WTC11 (cell line): ENCODE measurements at regions not wholly inside any gene's neighbourhood (a gene's known extent, or its start where the extent isn't known, plus 50 kb on each side); places are given as distances from the start of the nearest gene placed in this dataset.

ENCODE experiments used
- ATAC-seq: fragments of 200-7000 bp; cut with Tn5 transposase; 2 replicates; pipeline ENCODE4 v1.10.0; 2021; ENCODE audit warnings: mild to moderate bottlenecking, moderate library complexity
- CTCF ChIA-PET: fragments of 300-600 bp; sonication (Branson Sonifier 250); formaldehyde crosslinking; loops from one replicate; lab custom pipeline; 2021; ENCODE audit warnings: antibody characterized with exemption; lab: Charles Lee
- POLR2A ChIA-PET: fragments of 350-600 bp; sonication (Branson Sonifier 250); formaldehyde crosslinking; loops from one replicate; lab custom pipeline; 2021; ENCODE audit warnings: antibody characterized with exemption; lab: Charles Lee
- DNase-seq: peaks from one replicate; pipeline ENCODE4 v3.0.0; 2021; ENCODE audit warnings: low spot score
- H3K27ac Mint-ChIP-seq: 2 replicates; pipeline ENCODE4 v1.8.0; 2021; ENCODE audit warnings: mixed read lengths
- H3K27me3 Mint-ChIP-seq: 2 replicates; pipeline ENCODE4 v1.8.0; 2021; ENCODE audit warnings: low read depth, mild to moderate bottlenecking, moderate library complexity, mixed read lengths
- H3K36me3 Mint-ChIP-seq: 2 replicates; pipeline ENCODE4 v1.8.0; 2021; ENCODE audit warnings: mixed read lengths
- H3K4me1 Mint-ChIP-seq: 2 replicates; pipeline ENCODE4 v1.8.0; 2022; ENCODE audit warnings: mixed read lengths
- H3K4me3 Mint-ChIP-seq: 2 replicates; pipeline ENCODE4 v1.8.0; 2021; ENCODE audit warnings: mild to moderate bottlenecking, moderate library complexity, mixed read lengths
- H3K9me3 Mint-ChIP-seq: 2 replicates; pipeline ENCODE4 v1.8.0; 2021; ENCODE audit warnings: mixed read lengths
- AR ChIP-seq: fragments of 250-450 bp; sonication (Bioruptor Pico); IDR thresholded peaks from 2 replicates; pipeline ENCODE4 v1.9.0; 2021; ENCODE audit warnings: mild to moderate bottlenecking
- ATF1 ChIP-seq: sonication (generic); formaldehyde crosslinking; IDR thresholded peaks from 2 replicates; pipeline ENCODE4 v1.8.1; 2023; ENCODE audit warnings: mild to moderate bottlenecking, moderate library complexity, missing genetic modification reagents
- ATF6 ChIP-seq: sonication (generic); formaldehyde crosslinking; IDR thresholded peaks from 2 replicates; pipeline ENCODE4 v1.8.1; 2023; ENCODE audit warnings: mild to moderate bottlenecking, missing genetic modification reagents
- CREB1 ChIP-seq: sonication (generic); formaldehyde crosslinking; IDR thresholded peaks from 2 replicates; pipeline ENCODE4 v1.8.0; 2023; ENCODE audit warnings: mild to moderate bottlenecking, missing genetic modification reagents
- ELF4 ChIP-seq: sonication (generic); formaldehyde crosslinking; IDR thresholded peaks from 2 replicates; pipeline ENCODE4 v1.8.1; 2022; ENCODE audit warnings: low read depth, mild to moderate bottlenecking, moderate library complexity, missing genetic modification reagents
- EMX1 ChIP-seq: fragments of 250-450 bp; sonication (Bioruptor Pico); IDR thresholded peaks from 2 replicates; pipeline ENCODE4 v1.8.0; 2021; ENCODE audit warnings: mild to moderate bottlenecking
- FOXK1 ChIP-seq: sonication (generic); formaldehyde crosslinking; IDR thresholded peaks from 2 replicates; pipeline ENCODE4 v1.8.0; 2022; ENCODE audit warnings: mild to moderate bottlenecking, moderate library complexity, missing genetic modification reagents
- HMGXB4 ChIP-seq: sonication (generic); formaldehyde crosslinking; IDR thresholded peaks from 2 replicates; pipeline ENCODE4 v1.8.1; 2023; ENCODE audit warnings: mild to moderate bottlenecking, moderate library complexity, missing genetic modification reagents
- KAT7 ChIP-seq: sonication (generic); formaldehyde crosslinking; IDR thresholded peaks from 2 replicates; pipeline ENCODE4 v1.8.1; 2023; ENCODE audit warnings: missing genetic modification reagents, mild to moderate bottlenecking, borderline replicate concordance
- MXD4 ChIP-seq: fragments of 250-450 bp; sonication (Bioruptor Pico); IDR thresholded peaks from 2 replicates; pipeline ENCODE4 v1.8.0; 2021; ENCODE audit warnings: mild to moderate bottlenecking, moderate library complexity, borderline replicate concordance
- RORB ChIP-seq: fragments of 250-450 bp; sonication (Bioruptor Pico); IDR thresholded peaks from 2 replicates; pipeline ENCODE4 v1.9.0; 2021; ENCODE audit warnings: mild to moderate bottlenecking
- STAT6 ChIP-seq: sonication (generic); formaldehyde crosslinking; conservative IDR thresholded peaks from 2 replicates; pipeline ENCODE4 v1.8.1; 2023; ENCODE audit warnings: mild to moderate bottlenecking, low read depth, missing genetic modification reagents, moderate library complexity
- ZNF263 ChIP-seq: sonication (generic); formaldehyde crosslinking; IDR thresholded peaks from 2 replicates; pipeline ENCODE4 v1.8.1; 2022; ENCODE audit warnings: low read depth, mild to moderate bottlenecking, moderate library complexity, missing genetic modification reagents
- ZNF317 ChIP-seq: sonication (generic); formaldehyde crosslinking; IDR thresholded peaks from 2 replicates; pipeline ENCODE4 v1.8.1; 2023; ENCODE audit warnings: low read depth, mild to moderate bottlenecking, moderate library complexity, missing genetic modification reagents, borderline replicate concordance
- ZNF425 ChIP-seq: fragments of 250-450 bp; sonication (Bioruptor Pico); conservative IDR thresholded peaks from 2 replicates; pipeline ENCODE4 v1.9.0; 2021; ENCODE audit warnings: mild to moderate bottlenecking
- ZNF532 ChIP-seq: fragments of 250-450 bp; sonication (Bioruptor Pico); IDR thresholded peaks from 2 replicates; pipeline ENCODE4 v1.9.0; 2021; ENCODE audit warnings: mild to moderate bottlenecking, borderline replicate concordance

- H3K27me3 Mint-ChIP-seq: 0 out of 2 replicates have a peak, but pooled peaks cover 2% of the 10 kb centered on the region
- H3K36me3 Mint-ChIP-seq: peaks cover 6% of the 10 kb centered on the region
These were observed 123.7 kb upstream of the NTF3 start for GRCh38 chr12:5308216-5308615.

GRCh38 chr12:5308996-5309395, 122.9 kb upstream of the NTF3 start:
- peaks cover 18% of the 10 kb centered on the region for H3K9me3 Mint-ChIP-seq
- DNase-seq (no peak), ATAC-seq (no peak)
- no peaks in the 10 kb centered on the region for H3K4me1 Mint-ChIP-seq
- no peak overlapping the region for H3K4me3 Mint-ChIP-seq
- H3K27ac Mint-ChIP-seq: no peak overlapping the region
- ChIA-PET CTCF (no interaction called here), POLR2A (interaction anchor here (0.6 kb wide), 1 partner anchor 12 kb away, joined by 3 read pairs; no protein-coding TSS in a partner anchor)
- no peak for TF ChIP-seq ZNF532 (CRISPR knock-in tag)
- peaks cover 11% of the 10 kb centered on the region for H3K36me3 Mint-ChIP-seq
- H3K27me3 Mint-ChIP-seq: 0 out of 2 replicates have a peak, but pooled peaks cover 2% of the 10 kb centered on the region

More at GRCh38 chr12:5308216-5308615, 123.7 kb upstream of the NTF3 start:
- CTCF ChIA-PET: no interaction called here
- Mint-ChIP-seq H3K4me3 (no peak overlapping the region), H3K27ac (no peak overlapping the region), H3K9me3 (peaks cover 13% of the 10 kb centered on the region), H3K4me1 (no peaks in the 10 kb centered on the region)
- DNase-seq: no peak
- POLR2A ChIA-PET: interaction anchor here (0.6 kb wide), 1 partner anchor 13 kb away, joined by 3 read pairs; no protein-coding TSS in a partner anchor
- no peak for ATAC-seq
- TF ChIP-seq ZNF263 (CRISPR knock-in tag) (no peak), ZNF317 (CRISPR knock-in tag) (no peak), STAT6 (CRISPR knock-in tag) (no peak), KAT7 (no peak), MXD4 (no peak), FOXK1 (CRISPR knock-in tag) (no peak), ELF4 (CRISPR knock-in tag) (no peak), RORB (CRISPR knock-in tag) (no peak), HMGXB4 (CRISPR knock-in tag) (no peak)
- TF ChIP-seq, all 79 proteins: peak for 0

GRCh38 chr12:5309654-5310053, 122.3 kb upstream of the NTF3 start:
- ChIA-PET POLR2A (no interaction called here), CTCF (no interaction called here)
- no peaks in the 10 kb centered on the region for H3K4me1 Mint-ChIP-seq
- H3K27ac Mint-ChIP-seq: no peak overlapping the region
- no peak for DNase-seq
- H3K9me3 Mint-ChIP-seq: peaks cover 25% of the 10 kb centered on the region
- H3K4me3 Mint-ChIP-seq: no peak overlapping the region
- ATAC-seq: no peak
- peaks cover 18% of the 10 kb centered on the region for H3K36me3 Mint-ChIP-seq
- H3K27me3 Mint-ChIP-seq: peaks cover 2% of the 10 kb centered on the region; the same call in 1 of the 2 replicates
- TF ChIP-seq FOXK1 (CRISPR knock-in tag): no peak
- TF ChIP-seq EMX1 (CRISPR knock-in tag): no peak
- no peak for TF ChIP-seq CREB1 (CRISPR knock-in tag)
- TF ChIP-seq ZNF425: no peak
- TF ChIP-seq AR: no peak
- TF ChIP-seq ATF1 (CRISPR knock-in tag): no peak
- TF ChIP-seq ATF6: no peak
